GM23338 (cell line): ENCODE measurements at regions not wholly inside any gene's neighbourhood (a gene's known extent, or its start where the extent isn't known, plus 50 kb on each side); places are given as distances from the start of the nearest gene placed in this dataset.

Source experiments
- ATAC-seq: fragments of 200-7000 bp; cut with Tn5 transposase; 3 replicates; pipeline ENCODE4 v1.9.1; 2020
- DNase-seq: peaks from one replicate; pipeline ENCODE4 v3.0.0-alpha.2; 2015; ENCODE audit warnings: low spot score
- H2AFZ ChIP-seq: fragments of 200-600 bp; sonication (generic); 2 replicates; pipeline ENCODE4 v1.8.0; 2016; ENCODE audit warnings: antibody characterized with exemption, mild to moderate bottlenecking, moderate library complexity
- H3F3A ChIP-seq: fragments of 200-600 bp; sonication (generic); replicated peaks from 2 replicates; pipeline ENCODE4 v1.8.0; 2017; ENCODE audit warnings: antibody characterized with exemption, mixed run types, low read depth
- H3K27ac ChIP-seq: fragments of 200-600 bp; sonication (generic); 2 replicates; pipeline ENCODE4 v1.6.1; 2016; ENCODE audit warnings: low read depth
- H3K27me3 ChIP-seq: fragments of 200-600 bp; sonication (generic); 2 replicates; pipeline ENCODE4 v1.8.0; 2016; ENCODE audit warnings: mild to moderate bottlenecking, mixed run types, moderate library complexity; ENCODE audit not compliant: insufficient read depth
- H3K36me3 ChIP-seq: fragments of 200-600 bp; sonication (generic); 2 replicates; pipeline ENCODE4 v1.8.0; 2016; ENCODE audit warnings: mild to moderate bottlenecking; ENCODE audit not compliant: insufficient read depth
- H3K4me1 ChIP-seq: fragments of 200-600 bp; sonication (generic); 2 replicates; pipeline ENCODE4 v1.8.0; 2016; ENCODE audit warnings: mild to moderate bottlenecking, moderate library complexity; ENCODE audit not compliant: insufficient read depth
- H3K4me2 ChIP-seq: fragments of 200-600 bp; sonication (generic); 2 replicates; pipeline ENCODE4 v1.7.1; 2017; ENCODE audit warnings: mixed run types
- H3K4me3 ChIP-seq: fragments of 200-600 bp; sonication (generic); 2 replicates; pipeline ENCODE4 v1.6.1; 2016; ENCODE audit warnings: mixed run types
- H3K79me2 ChIP-seq: fragments of 200-600 bp; sonication (generic); replicated peaks from 2 replicates; pipeline ENCODE4 v1.8.0; 2017; ENCODE audit warnings: mild to moderate bottlenecking; ENCODE audit not compliant: insufficient read depth
- H3K9me2 ChIP-seq: fragments of 200-600 bp; sonication (generic); 2 replicates; pipeline ENCODE4 v1.8.0; 2017; ENCODE audit not compliant: insufficient read depth
- H4K20me1 ChIP-seq: fragments of 200-600 bp; sonication (generic); replicated peaks from 2 replicates; pipeline ENCODE4 v1.8.0; 2017; ENCODE audit warnings: mild to moderate bottlenecking; ENCODE audit not compliant: insufficient read depth
- H3K27ac Mint-ChIP-seq: 2 replicates; pipeline ENCODE4 v1.8.0; 2020; ENCODE audit warnings: inconsistent platforms, mild to moderate bottlenecking, moderate library complexity, mixed read lengths
- H3K27me3 Mint-ChIP-seq: 3 replicates; pipeline ENCODE4 v1.8.0; 2022; ENCODE audit warnings: low read depth, mild to moderate bottlenecking, moderate library complexity, mixed read lengths, inconsistent platforms; ENCODE audit not compliant: insufficient read depth, poor library complexity
- H3K36me3 Mint-ChIP-seq: 3 replicates; pipeline ENCODE4 v1.8.0; 2021; ENCODE audit warnings: low read depth, mild to moderate bottlenecking, inconsistent platforms, moderate library complexity, mixed read lengths
- H3K4me1 Mint-ChIP-seq: 3 replicates; pipeline ENCODE4 v1.8.0; 2020; ENCODE audit warnings: mild to moderate bottlenecking, inconsistent platforms, mixed read lengths
- H3K4me3 Mint-ChIP-seq: 3 replicates; pipeline ENCODE4 v1.8.0; 2021; ENCODE audit warnings: moderate library complexity, mild to moderate bottlenecking, inconsistent platforms, mixed read lengths
- H3K9me3 Mint-ChIP-seq: 3 replicates; pipeline ENCODE4 v1.8.0; 2020; ENCODE audit warnings: moderate library complexity, mild to moderate bottlenecking, inconsistent platforms, mixed read lengths
- EZH2 ChIP-seq: fragments of 200-600 bp; sonication (generic); IDR thresholded peaks from one replicate; pipeline ENCODE4 v1.8.0; 2017; ENCODE audit warnings: antibody characterized with exemption, mild to moderate bottlenecking, low read depth; ENCODE audit not compliant: unreplicated experiment
- EZH2phosphoT487 ChIP-seq: fragments of 200-600 bp; sonication (generic); IDR thresholded peaks from one replicate; pipeline ENCODE4 v1.8.1; 2018; ENCODE audit warnings: antibody characterized with exemption; ENCODE audit not compliant: unreplicated experiment
- NANOG ChIP-seq: IDR thresholded peaks from 2 replicates; pipeline ENCODE4 v1.6.1; 2016; ENCODE audit warnings: antibody characterized with exemption, borderline replicate concordance
- POLR2AphosphoS5 ChIP-seq: IDR thresholded peaks from 2 replicates; pipeline ENCODE4 v1.6.1; 2016; ENCODE audit warnings: antibody characterized with exemption, low read depth
- STAT1 ChIP-seq: IDR thresholded peaks from one replicate; pipeline ENCODE4 v1.6.1; 2016; ENCODE audit warnings: antibody characterized with exemption; ENCODE audit not compliant: unreplicated experiment
- ZNF114 ChIP-seq: fragments of 250-450 bp; sonication (Bioruptor Pico); IDR thresholded peaks from 2 replicates; pipeline ENCODE4 v1.5.0; 2020; ENCODE audit warnings: mild to moderate bottlenecking, moderate library complexity
- TF ChIP-seq, protein P1 (sequence below): fragments of 250-450 bp; sonication (Bioruptor Pico); IDR thresholded peaks from 2 replicates; pipeline ENCODE4 v1.5.0; 2020; ENCODE audit warnings: mild to moderate bottlenecking, moderate library complexity
- TF ChIP-seq, protein P2 (sequence below): IDR thresholded peaks from 2 replicates; pipeline ENCODE4 v1.6.1; 2016; ENCODE audit warnings: antibody characterized with exemption
- TF ChIP-seq, protein P3 (sequence below), 2 experiments: fragments of 200-600 bp in 1 of 2; sonication (generic) in 1 of 2; conservative IDR thresholded peaks; 2 replicates each; pipeline versions ENCODE4 v1.5.1 to v1.6.1; 2016 to 2017; ENCODE audit warnings: antibody characterized with exemption in 2 of 2, low read depth in 2 of 2, mild to moderate bottlenecking in 2 of 2, moderate library complexity in 1 of 2

DNA sequence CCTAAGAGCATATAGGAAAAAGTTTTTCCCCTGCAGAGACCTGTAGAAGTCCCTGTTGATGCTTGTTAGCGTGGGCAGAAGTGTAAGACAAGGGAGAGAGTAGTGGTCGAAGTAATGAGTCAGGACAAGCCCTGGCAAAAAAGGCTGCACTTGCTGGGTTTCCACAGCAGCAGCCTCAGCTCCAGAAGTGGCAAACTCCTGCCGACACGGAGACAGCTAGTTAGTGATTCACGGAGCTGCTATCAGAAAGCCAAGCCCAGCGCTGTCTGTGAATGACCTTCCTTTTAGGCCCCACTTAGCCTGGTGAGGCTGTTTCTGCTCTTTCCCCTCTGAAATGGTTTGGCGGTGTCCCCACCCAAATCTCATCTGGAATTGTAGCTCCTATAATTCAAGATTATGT, 109.1 kb downstream of the FAM50B start:
- Mint-ChIP-seq H3K4me3 (no peak overlapping the region), H3K27me3 (no peaks in the 10 kb centered on the region), H3K36me3 (no peaks in the 10 kb centered on the region), H3K4me1 (peaks cover 4% of the 10 kb centered on the region; the same call in 1 of the 3 replicates), H3K27ac (no peak overlapping the region), H3K9me3 (no peaks in the 10 kb centered on the region; the same call in 1 of the 3 replicates)
- Histone ChIP-seq H3K27me3 (no peaks in the 10 kb centered on the region), H4K20me1 (no peaks in the 10 kb centered on the region), H3K4me2 (no peak overlapping the region), H3K27ac (no peak overlapping the region), H3K79me2 (no peaks in the 10 kb centered on the region), H3K4me1 (no peaks in the 10 kb centered on the region), H3K36me3 (no peaks in the 10 kb centered on the region), H3F3A (no peaks in the 10 kb centered on the region), H3K9me2 (0 out of 2 replicates have a peak, but pooled peaks cover 2% of the 10 kb centered on the region), H3K4me3 (no peak overlapping the region), H2AFZ (no peak overlapping the region)
- no peak for DNase-seq
- no peak for ATAC-seq
- no peak for TF ChIP-seq STAT1
- no peak for TF ChIP-seq POLR2AphosphoS5
- TF ChIP-seq, protein P1, sequence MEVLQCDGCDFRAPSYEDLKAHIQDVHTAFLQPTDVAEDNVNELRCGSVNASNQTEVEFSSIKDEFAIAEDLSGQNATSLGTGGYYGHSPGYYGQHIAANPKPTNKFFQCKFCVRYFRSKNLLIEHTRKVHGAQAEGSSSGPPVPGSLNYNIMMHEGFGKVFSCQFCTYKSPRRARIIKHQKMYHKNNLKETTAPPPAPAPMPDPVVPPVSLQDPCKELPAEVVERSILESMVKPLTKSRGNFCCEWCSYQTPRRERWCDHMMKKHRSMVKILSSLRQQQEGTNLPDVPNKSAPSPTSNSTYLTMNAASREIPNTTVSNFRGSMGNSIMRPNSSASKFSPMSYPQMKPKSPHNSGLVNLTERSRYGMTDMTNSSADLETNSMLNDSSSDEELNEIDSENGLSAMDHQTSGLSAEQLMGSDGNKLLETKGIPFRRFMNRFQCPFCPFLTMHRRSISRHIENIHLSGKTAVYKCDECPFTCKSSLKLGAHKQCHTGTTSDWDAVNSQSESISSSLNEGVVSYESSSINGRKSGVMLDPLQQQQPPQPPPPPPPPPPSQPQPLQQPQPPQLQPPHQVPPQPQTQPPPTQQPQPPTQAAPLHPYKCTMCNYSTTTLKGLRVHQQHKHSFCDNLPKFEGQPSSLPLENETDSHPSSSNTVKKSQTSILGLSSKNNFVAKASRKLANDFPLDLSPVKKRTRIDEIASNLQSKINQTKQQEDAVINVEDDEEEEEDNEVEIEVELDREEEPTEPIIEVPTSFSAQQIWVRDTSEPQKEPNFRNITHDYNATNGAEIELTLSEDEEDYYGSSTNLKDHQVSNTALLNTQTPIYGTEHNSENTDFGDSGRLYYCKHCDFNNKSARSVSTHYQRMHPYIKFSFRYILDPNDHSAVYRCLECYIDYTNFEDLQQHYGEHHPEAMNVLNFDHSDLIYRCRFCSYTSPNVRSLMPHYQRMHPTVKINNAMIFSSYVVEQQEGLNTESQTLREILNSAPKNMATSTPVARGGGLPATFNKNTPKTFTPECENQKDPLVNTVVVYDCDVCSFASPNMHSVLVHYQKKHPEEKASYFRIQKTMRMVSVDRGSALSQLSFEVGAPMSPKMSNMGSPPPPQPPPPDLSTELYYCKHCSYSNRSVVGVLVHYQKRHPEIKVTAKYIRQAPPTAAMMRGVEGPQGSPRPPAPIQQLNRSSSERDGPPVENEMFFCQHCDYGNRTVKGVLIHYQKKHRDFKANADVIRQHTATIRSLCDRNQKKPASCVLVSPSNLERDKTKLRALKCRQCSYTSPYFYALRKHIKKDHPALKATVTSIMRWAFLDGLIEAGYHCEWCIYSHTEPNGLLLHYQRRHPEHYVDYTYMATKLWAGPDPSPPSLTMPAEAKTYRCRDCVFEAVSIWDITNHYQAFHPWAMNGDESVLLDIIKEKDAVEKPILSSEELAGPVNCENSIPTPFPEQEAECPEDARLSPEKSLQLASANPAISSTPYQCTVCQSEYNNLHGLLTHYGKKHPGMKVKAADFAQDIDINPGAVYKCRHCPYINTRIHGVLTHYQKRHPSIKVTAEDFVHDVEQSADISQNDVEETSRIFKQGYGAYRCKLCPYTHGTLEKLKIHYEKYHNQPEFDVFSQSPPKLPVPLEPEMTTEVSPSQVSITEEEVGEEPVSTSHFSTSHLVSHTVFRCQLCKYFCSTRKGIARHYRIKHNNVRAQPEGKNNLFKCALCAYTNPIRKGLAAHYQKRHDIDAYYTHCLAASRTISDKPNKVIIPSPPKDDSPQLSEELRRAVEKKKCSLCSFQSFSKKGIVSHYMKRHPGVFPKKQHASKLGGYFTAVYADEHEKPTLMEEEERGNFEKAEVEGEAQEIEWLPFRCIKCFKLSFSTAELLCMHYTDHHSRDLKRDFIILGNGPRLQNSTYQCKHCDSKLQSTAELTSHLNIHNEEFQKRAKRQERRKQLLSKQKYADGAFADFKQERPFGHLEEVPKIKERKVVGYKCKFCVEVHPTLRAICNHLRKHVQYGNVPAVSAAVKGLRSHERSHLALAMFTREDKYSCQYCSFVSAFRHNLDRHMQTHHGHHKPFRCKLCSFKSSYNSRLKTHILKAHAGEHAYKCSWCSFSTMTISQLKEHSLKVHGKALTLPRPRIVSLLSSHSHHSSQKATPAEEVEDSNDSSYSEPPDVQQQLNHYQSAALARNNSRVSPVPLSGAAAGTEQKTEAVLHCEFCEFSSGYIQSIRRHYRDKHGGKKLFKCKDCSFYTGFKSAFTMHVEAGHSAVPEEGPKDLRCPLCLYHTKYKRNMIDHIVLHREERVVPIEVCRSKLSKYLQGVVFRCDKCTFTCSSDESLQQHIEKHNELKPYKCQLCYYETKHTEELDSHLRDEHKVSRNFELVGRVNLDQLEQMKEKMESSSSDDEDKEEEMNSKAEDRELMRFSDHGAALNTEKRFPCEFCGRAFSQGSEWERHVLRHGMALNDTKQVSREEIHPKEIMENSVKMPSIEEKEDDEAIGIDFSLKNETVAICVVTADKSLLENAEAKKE, result no peak
- no peak for TF ChIP-seq EZH2phosphoT487
- no peak for TF ChIP-seq NANOG
- TF ChIP-seq, protein P2, sequence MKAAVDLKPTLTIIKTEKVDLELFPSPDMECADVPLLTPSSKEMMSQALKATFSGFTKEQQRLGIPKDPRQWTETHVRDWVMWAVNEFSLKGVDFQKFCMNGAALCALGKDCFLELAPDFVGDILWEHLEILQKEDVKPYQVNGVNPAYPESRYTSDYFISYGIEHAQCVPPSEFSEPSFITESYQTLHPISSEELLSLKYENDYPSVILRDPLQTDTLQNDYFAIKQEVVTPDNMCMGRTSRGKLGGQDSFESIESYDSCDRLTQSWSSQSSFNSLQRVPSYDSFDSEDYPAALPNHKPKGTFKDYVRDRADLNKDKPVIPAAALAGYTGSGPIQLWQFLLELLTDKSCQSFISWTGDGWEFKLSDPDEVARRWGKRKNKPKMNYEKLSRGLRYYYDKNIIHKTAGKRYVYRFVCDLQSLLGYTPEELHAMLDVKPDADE, result no peak
- no peak for TF ChIP-seq ZNF114 (CRISPR knock-in tag)
- TF ChIP-seq, protein P3, sequence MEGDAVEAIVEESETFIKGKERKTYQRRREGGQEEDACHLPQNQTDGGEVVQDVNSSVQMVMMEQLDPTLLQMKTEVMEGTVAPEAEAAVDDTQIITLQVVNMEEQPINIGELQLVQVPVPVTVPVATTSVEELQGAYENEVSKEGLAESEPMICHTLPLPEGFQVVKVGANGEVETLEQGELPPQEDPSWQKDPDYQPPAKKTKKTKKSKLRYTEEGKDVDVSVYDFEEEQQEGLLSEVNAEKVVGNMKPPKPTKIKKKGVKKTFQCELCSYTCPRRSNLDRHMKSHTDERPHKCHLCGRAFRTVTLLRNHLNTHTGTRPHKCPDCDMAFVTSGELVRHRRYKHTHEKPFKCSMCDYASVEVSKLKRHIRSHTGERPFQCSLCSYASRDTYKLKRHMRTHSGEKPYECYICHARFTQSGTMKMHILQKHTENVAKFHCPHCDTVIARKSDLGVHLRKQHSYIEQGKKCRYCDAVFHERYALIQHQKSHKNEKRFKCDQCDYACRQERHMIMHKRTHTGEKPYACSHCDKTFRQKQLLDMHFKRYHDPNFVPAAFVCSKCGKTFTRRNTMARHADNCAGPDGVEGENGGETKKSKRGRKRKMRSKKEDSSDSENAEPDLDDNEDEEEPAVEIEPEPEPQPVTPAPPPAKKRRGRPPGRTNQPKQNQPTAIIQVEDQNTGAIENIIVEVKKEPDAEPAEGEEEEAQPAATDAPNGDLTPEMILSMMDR (conservative IDR thresholded peaks at IDR 0.05; ENCODE audit: low read depth in 2 of 2), result no peak
- no peak for TF ChIP-seq EZH2
